Large intestine (tissue), 3 donors: ENCODE measurements at regions not wholly inside any gene's neighbourhood (a gene's known extent, or its start where the extent isn't known, plus 50 kb on each side); places are given as distances from the start of the nearest gene placed in this dataset.
"Not testable (repeated sequence)": the region's sequence is repeated elsewhere in the genome, so short reads cannot be mapped to it uniquely, and the experiment has no call there.

Experiments used
- DNase-seq, 2 donors: peaks; one replicate each; pipeline versions ENCODE4 v3.0.0 to v3.0.0-alpha.2; 2013
- H3K27ac ChIP-seq: one replicate; pipeline ENCODE4 v1.5.1; 2013; ENCODE audit warnings: low read length
- H3K27me3 ChIP-seq: 2 replicates; pipeline ENCODE4 v1.6.1; 2013; ENCODE audit warnings: low read length; ENCODE audit not compliant: control insufficient read depth, insufficient read depth
- H3K36me3 ChIP-seq: 2 replicates; pipeline ENCODE4 v1.6.1; 2013; ENCODE audit warnings: low read length; ENCODE audit not compliant: control insufficient read depth, insufficient read depth
- H3K4me1 ChIP-seq: one replicate; pipeline ENCODE4 v1.6.1; 2013; ENCODE audit warnings: low read length; ENCODE audit not compliant: control insufficient read depth, insufficient read depth
- H3K4me3 ChIP-seq: one replicate; pipeline ENCODE4 v1.5.1; 2013; ENCODE audit warnings: low read length
- H3K9me3 ChIP-seq: one replicate; pipeline ENCODE4 v1.6.1; 2013; ENCODE audit warnings: mild to moderate bottlenecking, low read depth, low read length, moderate library complexity; ENCODE audit not compliant: control insufficient read depth
- WGBS: methylation state at CpG from one replicate; pipeline ENCODE4 v1.1.5; 2013; ENCODE audit warnings: low lambda C conversion rate; ENCODE audit not compliant: insufficient coverage; 5-methylcytosine and 5-hydroxymethylcytosine counted together

DNA sequence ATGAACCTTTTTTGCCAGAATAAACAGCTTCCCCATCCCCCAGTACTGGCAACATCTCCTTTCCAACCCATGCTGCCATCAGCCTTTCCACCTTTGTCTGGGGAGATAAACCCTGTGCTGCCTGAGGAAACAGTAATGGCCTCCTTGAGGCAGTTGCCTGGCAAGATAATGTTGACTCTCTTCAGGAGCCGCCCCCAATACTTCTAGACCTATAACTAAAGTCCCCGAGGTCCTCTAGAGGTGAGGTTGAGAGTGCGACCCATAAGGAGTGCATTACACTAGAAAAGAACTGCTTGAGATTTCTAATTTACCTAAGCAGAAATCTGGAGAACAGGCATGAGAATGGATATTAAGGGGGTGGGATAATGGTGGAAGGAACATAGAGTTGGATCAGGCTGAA lies 963.2 kb upstream of the PCDH7 start:
- DNase-seq = no peak
- H3K27me3 ChIP-seq = no peaks in the 10 kb centered on the region
- WGBS = no CpG with 5 or more reads among the region's 3 CpGs
- H3K9me3 ChIP-seq = no peaks in the 10 kb centered on the region
- H3K4me3 ChIP-seq = no peak overlapping the region
- H3K36me3 ChIP-seq = no peaks in the 10 kb centered on the region
- H3K4me1 ChIP-seq = no peaks in the 10 kb centered on the region
- no peak overlapping the region for H3K27ac ChIP-seq

DNA sequence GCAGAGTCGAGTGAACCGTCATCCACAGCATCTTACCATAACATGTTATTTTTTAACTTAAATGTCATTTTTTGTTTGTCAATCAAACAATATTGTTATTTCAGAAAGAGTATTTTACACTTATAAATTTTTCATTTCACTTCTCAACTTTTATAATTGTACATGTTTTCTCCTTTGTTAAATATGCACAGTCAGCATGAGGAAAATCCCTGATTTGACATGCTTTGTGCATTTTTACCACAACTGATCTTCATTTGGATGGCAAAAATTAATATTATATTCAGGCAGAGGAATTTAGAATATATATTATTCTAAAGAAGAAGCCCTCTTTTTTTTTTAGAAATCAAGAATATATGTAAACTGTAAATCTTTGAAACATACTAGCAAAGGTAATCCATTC lies 958.0 kb upstream of the PCDH7 start:
- no peaks in the 10 kb centered on the region for H3K4me1 ChIP-seq
- no peak for DNase-seq
- no CpG with 5 or more reads among the region's 2 CpGs for WGBS
- no peaks in the 10 kb centered on the region for H3K36me3 ChIP-seq
- H3K9me3 ChIP-seq = no peaks in the 10 kb centered on the region
- no peak overlapping the region for H3K27ac ChIP-seq
- H3K4me3 ChIP-seq = no peak overlapping the region
- H3K27me3 ChIP-seq = no peaks in the 10 kb centered on the region

DNA sequence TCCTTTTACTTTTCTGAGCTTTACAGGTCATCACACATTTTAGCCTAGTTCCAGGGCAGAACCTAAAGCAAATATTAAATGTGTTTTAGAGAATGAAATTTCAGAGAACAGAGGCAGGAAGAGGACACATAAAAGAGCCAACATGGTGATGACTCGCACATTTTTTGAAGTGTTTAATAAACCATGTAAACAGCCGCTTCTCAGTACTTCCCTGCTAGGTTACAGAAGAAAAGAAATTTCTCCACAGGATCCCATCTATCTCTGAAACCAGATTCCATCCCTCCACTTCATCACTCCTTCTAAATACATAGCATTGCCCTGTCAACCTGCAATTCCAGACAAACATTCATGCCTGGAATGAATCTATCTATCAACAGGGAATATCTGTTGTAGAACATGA lies 949.5 kb upstream of the PCDH7 start:
- DNase-seq = no peak
- Histone ChIP-seq H3K4me1 (no peaks in the 10 kb centered on the region), H3K36me3 (no peaks in the 10 kb centered on the region), H3K4me3 (no peak overlapping the region), H3K27ac (no peak overlapping the region), H3K27me3 (no peaks in the 10 kb centered on the region), H3K9me3 (no peaks in the 10 kb centered on the region)
- WGBS = 66% methylated on average over 2 of the region's 2 CpGs

DNA sequence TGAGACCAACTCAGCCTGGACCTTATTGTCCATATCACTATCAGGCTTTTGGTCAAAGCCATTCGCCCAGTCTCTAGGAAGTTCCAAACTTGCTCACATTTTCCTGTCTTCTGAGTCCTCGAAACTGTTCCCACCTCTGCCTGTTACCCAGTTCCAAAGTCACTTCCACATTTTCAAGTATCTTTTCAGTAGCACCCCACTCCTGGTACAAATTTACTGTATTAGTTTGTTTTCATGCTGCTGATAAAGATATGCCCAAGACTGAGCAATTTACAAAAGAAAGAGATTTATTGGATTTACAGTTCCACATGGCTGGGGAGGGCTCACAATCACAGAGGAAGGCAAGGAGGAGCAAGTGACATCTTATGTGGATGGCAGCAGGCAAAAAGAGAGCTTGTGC lies 932.0 kb upstream of the PCDH7 start:
- DNase-seq, H3K27ac ChIP-seq, H3K9me3 ChIP-seq, H3K36me3 ChIP-seq, H3K4me3 ChIP-seq, H3K4me1 ChIP-seq, H3K27me3 ChIP-seq: not testable (repeated sequence)
- WGBS = no CpG with 5 or more reads among the region's 2 CpGs

DNA sequence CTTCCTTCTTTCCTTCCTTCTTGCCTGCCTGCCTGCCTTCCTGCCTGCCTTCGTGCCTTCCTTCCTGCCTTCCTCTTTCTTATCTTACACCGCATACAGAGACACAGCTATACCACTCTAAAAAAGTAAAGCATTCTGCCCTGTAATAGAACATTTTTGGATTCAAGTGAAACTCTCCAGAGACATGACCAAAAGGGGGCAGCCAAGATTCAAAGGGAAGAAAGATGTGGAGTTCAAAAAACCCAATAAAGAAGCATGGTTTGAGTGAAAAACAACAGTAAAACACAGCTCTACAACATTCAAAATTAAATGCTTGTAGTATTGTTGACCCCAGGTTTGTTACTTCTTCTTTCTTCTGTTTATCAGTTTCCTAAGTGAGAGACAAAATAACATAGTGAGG lies 914.9 kb upstream of the PCDH7 start:
- 20% methylated on average over 1 of the region's 2 CpGs for WGBS
- Histone ChIP-seq H3K27ac (no peak overlapping the region), H3K27me3 (no peaks in the 10 kb centered on the region), H3K4me1 (no peaks in the 10 kb centered on the region), H3K4me3 (no peak overlapping the region), H3K36me3 (no peaks in the 10 kb centered on the region), H3K9me3 (peaks cover 4% of the 10 kb centered on the region)
- no peak for DNase-seq

DNA sequence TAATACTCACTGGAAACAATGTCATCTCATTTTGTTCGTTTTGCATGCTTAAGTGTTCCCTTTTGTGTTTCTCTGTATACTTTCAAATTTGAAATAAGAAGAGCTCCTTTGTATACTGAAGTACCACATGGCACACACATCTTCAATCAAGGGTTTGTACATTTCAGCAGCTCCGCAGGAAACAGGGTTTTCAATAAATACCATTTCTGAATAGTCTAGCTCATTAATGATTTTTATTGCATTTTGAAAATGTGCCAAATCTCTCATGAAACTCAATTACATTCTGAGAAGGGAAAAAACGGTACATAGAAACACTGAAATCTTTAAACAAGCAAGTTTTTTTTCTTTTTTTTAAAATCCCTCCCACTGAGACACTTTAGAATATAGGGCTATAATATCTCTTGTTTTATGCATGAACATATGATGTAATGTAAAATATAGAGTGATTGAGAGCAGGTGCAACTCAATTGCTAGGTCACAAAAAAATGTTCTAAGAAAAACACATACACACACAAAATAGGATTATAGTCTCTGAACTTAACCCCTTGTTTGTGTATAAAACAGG lies 914.2 kb upstream of the PCDH7 start:
- H3K27ac ChIP-seq = no peak overlapping the region
- H3K9me3 ChIP-seq = peaks cover 4% of the 10 kb centered on the region
- H3K36me3 ChIP-seq = no peaks in the 10 kb centered on the region
- DNase-seq = no peak
- 66% methylated on average over 2 of the region's 3 CpGs for WGBS
- no peaks in the 10 kb centered on the region for H3K4me1 ChIP-seq
- H3K27me3 ChIP-seq = no peaks in the 10 kb centered on the region
- no peak overlapping the region for H3K4me3 ChIP-seq

DNA sequence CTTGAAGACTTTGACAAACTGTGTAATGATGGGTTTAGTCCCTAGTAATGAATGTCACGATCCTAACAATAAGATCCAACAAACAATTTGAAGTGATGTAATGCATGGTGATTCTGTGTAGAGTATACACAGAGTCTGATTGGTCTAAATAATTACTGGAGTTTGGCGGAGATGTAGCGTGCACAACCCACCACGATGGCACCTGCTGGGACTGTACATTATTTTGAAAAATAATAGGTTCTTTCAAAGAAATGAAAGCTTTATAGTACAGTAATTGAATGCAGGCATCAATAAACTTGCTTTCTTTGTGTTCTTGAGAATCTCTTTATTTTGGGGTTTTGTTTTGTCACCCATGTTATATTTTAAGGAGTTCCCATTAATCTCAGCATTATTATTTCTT lies 902.2 kb upstream of the PCDH7 start:
- Histone ChIP-seq H3K4me3 (no peak overlapping the region), H3K36me3 (no peaks in the 10 kb centered on the region), H3K4me1 (no peaks in the 10 kb centered on the region), H3K27me3 (no peaks in the 10 kb centered on the region), H3K9me3 (peaks cover 3% of the 10 kb centered on the region), H3K27ac (no peak overlapping the region)
- no CpG with 5 or more reads among the region's 4 CpGs for WGBS
- no peak for DNase-seq

DNA sequence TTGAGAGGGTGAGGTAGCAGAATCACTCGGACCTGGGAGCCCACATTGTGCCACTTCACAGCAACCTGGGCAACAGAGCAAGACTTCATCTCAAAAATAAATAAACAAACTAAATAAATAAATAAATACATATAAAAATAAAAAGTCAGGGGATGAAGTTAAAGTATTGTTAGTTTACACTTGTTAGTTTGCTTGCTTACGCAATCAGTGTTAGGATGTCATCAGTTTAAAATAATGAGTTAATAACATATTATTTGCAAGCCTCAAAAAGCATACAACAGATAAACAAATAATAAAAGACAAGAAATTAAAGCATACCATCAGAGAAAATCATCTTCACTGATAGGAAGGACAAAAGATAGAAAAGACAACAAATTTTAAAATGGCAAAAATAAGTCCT lies 891.1 kb upstream of the PCDH7 start:
- H3K27ac ChIP-seq = no peak overlapping the region
- H3K4me1 ChIP-seq = no peaks in the 10 kb centered on the region
- H3K36me3 ChIP-seq = no peaks in the 10 kb centered on the region
- no CpG with 5 or more reads among the region's 2 CpGs for WGBS
- no peak for DNase-seq
- H3K9me3 ChIP-seq = peaks cover 3% of the 10 kb centered on the region
- H3K27me3 ChIP-seq = no peaks in the 10 kb centered on the region
- H3K4me3 ChIP-seq = no peak overlapping the region

DNA sequence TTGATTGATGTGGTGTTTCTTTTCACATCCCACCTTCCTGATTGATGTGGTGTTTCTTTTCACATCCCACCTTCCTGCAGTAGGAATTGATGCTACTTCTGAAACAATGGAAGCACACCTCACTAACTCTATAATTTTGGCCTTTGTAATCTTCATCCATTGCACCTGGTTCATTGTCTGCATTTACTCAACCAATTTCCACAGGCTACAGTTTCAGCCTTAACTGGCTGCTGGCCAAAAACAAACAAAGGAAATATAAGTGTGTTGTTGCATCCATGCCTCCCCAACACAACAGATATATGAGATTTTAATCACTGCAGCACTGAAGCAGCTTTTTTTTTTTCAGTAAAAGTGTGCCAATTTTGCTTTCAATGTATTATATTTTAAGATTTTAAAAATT lies 867.6 kb upstream of the PCDH7 start:
- no peaks in the 10 kb centered on the region for H3K4me1 ChIP-seq
- no peaks in the 10 kb centered on the region for H3K27me3 ChIP-seq
- H3K9me3 ChIP-seq = peaks cover 7% of the 10 kb centered on the region
- no peak overlapping the region for H3K27ac ChIP-seq
- H3K36me3 ChIP-seq = no peaks in the 10 kb centered on the region
- no peak overlapping the region for H3K4me3 ChIP-seq
- DNase-seq = no peak

DNA sequence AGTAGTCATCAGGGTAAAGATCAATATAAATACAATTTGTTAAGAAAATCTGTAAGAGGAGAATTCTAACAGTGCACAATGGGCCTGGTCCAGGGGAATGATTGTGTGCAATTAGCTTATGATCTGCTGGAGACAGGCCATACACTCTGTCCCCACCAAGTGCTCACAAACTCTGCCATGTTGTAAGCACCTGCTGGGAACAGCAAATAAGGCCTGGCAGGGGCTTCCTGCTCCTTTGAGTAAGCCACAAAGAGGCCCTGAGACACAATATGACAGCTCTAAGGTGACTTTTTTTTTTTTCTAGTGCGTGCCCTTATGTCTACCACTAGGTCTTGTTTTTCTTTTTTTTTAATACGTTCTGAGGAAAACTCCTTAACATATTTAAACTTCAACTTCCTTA lies 866.3 kb upstream of the PCDH7 start:
- no peak overlapping the region for H3K27ac ChIP-seq
- H3K9me3 ChIP-seq = peaks cover 4% of the 10 kb centered on the region
- whole genome bisulfite sequencing = 60% methylated on average over 2 of the region's 2 CpGs
- DNase-seq = no peak
- H3K4me1 ChIP-seq = no peaks in the 10 kb centered on the region
- no peak overlapping the region for H3K4me3 ChIP-seq
- H3K36me3 ChIP-seq = no peaks in the 10 kb centered on the region
- no peaks in the 10 kb centered on the region for H3K27me3 ChIP-seq

DNA sequence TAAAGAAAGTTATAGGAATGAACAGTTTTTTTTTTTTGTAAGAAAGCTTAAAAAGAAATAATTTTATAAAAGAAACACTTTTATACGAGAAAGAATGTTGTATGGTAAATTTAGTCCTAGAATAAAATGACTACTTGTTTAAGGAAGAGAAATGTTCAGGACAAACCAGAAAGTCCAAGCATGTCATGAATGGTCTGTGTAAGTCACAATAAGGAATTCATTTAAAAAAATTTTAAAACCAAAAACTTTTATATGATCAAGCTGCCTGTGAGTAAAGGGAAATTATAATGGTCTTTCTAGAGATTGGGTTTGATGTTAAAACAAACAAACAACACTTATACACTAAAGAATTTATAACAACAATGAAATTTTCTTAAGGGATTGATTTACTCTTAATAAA lies 858.9 kb upstream of the PCDH7 start:
- no peaks in the 10 kb centered on the region for H3K27me3 ChIP-seq
- H3K4me3 ChIP-seq = no peak overlapping the region
- no peak overlapping the region for H3K27ac ChIP-seq
- H3K9me3 ChIP-seq = peaks cover 3% of the 10 kb centered on the region
- WGBS = 80% methylated on average over 1 of the region's 1 CpG
- no peaks in the 10 kb centered on the region for H3K36me3 ChIP-seq
- no peaks in the 10 kb centered on the region for H3K4me1 ChIP-seq
- DNase-seq = no peak
